ENCODE measurements at regions not wholly inside any gene's neighbourhood (a gene's known extent, or its start where the extent isn't known, plus 50 kb on each side); places are given as distances from the start of the nearest gene placed in this dataset.

DNA sequence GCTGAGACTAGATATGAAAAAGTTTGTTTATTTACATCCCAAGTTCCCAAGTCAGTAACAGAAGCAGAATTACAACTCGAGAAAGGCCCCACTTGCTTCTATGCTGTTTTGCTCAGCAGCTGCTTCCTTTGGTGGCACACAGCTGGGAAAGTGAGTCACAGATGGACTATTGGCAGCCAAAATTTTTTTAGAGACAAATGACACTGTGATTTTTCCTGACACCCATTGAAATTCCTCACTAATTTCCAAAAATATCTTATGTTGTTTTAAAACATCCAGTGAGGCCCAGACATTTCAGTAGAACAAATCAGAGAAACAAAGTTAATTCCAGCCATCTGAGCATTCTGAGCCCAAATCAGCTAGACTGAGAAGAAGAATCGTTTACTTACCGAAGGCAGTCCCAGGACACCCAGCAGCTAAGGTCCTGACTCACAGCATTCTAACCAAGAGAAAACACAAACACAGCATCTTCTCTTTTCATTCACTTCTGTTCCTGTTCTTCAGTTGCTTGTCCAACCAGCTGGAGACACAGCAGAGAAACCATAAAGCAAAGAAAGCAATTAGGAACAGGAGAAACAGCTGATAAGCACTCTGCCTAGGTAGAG lies 188.3 kb downstream of the DAD1 start:
- ChIA-PET CTCF (no interaction called here), POLR2A (ENCODE audit: unreplicated experiment) (interaction anchor here (0.5 kb wide), 1 partner anchor 789 kb away, joined by 5 read pairs; no protein-coding TSS in a partner anchor)
- TF ChIP-seq EZH2 (IDR thresholded peaks at IDR 0.05; ENCODE audit: low read depth): no peak
- TF ChIP-seq, protein P1, sequence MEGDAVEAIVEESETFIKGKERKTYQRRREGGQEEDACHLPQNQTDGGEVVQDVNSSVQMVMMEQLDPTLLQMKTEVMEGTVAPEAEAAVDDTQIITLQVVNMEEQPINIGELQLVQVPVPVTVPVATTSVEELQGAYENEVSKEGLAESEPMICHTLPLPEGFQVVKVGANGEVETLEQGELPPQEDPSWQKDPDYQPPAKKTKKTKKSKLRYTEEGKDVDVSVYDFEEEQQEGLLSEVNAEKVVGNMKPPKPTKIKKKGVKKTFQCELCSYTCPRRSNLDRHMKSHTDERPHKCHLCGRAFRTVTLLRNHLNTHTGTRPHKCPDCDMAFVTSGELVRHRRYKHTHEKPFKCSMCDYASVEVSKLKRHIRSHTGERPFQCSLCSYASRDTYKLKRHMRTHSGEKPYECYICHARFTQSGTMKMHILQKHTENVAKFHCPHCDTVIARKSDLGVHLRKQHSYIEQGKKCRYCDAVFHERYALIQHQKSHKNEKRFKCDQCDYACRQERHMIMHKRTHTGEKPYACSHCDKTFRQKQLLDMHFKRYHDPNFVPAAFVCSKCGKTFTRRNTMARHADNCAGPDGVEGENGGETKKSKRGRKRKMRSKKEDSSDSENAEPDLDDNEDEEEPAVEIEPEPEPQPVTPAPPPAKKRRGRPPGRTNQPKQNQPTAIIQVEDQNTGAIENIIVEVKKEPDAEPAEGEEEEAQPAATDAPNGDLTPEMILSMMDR (conservative IDR thresholded peaks at IDR 0.05): no peak
- Histone ChIP-seq H4K20me1 (ENCODE audit: insufficient read depth) (no peaks in the 10 kb centered on the region), H3K27ac (no peak overlapping the region), H3K36me3 (ENCODE audit: low read depth) (no peaks in the 10 kb centered on the region), H3K9me2 (ENCODE audit: insufficient read depth) (no peaks in the 10 kb centered on the region), H3F3A (ENCODE audit: insufficient read depth, low read depth) (no peaks in the 10 kb centered on the region), H3K4me1 (replicated peaks; ENCODE audit: insufficient read depth) (no peaks in the 10 kb centered on the region), H3K4me3 (no peak overlapping the region), H3K79me2 (ENCODE audit: low read depth) (no peaks in the 10 kb centered on the region), H3K27me3 (ENCODE audit: insufficient read depth, low read depth) (no peaks in the 10 kb centered on the region), H3K9me3 (ENCODE audit: insufficient read depth, low read depth) (no peaks in the 10 kb centered on the region), H2AFZ (no peak overlapping the region), H3K4me2 (no peak overlapping the region)
- no TSS peak for BruUV-seq (replicated peaks)
- no peak for DNase-seq
- intact Hi-C loops (cut with micrococcal nuclease; ENCODE audit: unreplicated experiment): no loop called here

DNA sequence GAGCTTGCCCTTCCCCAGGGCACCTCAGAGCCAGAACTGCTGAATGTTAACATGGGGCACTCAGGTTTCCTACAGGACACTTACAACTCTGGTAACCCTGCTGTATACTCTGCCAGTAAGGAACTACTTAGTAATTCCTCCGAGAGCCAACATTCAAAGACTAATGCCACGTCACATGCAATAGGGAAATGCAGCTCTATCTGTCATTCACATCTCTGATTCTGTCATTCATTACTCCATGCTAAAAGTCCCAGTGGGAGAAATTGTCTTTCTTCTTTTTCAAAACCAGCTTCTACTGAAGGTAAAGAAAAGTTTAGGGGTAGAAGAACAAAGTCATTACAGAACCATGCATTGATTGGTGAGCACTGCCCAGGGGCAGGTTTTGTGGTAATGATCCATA lies 189.2 kb downstream of the DAD1 start:
- no peaks in the 10 kb centered on the region for H4K20me1 ChIP-seq (ENCODE audit: insufficient read depth)
- H3K9me3 ChIP-seq (ENCODE audit: insufficient read depth, low read depth): no peaks in the 10 kb centered on the region
- no peak overlapping the region for H3K27ac ChIP-seq
- no peaks in the 10 kb centered on the region for H3F3A ChIP-seq (ENCODE audit: insufficient read depth, low read depth)
- DNase-seq: no peak
- CTCF ChIA-PET: no interaction called here
- no peak overlapping the region for H2AFZ ChIP-seq
- H3K27me3 ChIP-seq (ENCODE audit: insufficient read depth, low read depth): no peaks in the 10 kb centered on the region
- no TSS peak for BruUV-seq (replicated peaks)
- no peaks in the 10 kb centered on the region for H3K9me2 ChIP-seq (ENCODE audit: insufficient read depth)
- TF ChIP-seq EZH2 (IDR thresholded peaks at IDR 0.05; ENCODE audit: low read depth): no peak
- TF ChIP-seq, protein P1 (conservative IDR thresholded peaks at IDR 0.05): no peak
- intact Hi-C loops (cut with micrococcal nuclease; ENCODE audit: unreplicated experiment): no loop called here
- POLR2A ChIA-PET (ENCODE audit: unreplicated experiment): no interaction called here
- no peaks in the 10 kb centered on the region for H3K79me2 ChIP-seq (ENCODE audit: low read depth)
- H3K4me2 ChIP-seq: no peak overlapping the region
- no peaks in the 10 kb centered on the region for H3K4me1 ChIP-seq (replicated peaks; ENCODE audit: insufficient read depth)
- H3K4me3 ChIP-seq: no peak overlapping the region
- H3K36me3 ChIP-seq (ENCODE audit: low read depth): no peaks in the 10 kb centered on the region

DNA sequence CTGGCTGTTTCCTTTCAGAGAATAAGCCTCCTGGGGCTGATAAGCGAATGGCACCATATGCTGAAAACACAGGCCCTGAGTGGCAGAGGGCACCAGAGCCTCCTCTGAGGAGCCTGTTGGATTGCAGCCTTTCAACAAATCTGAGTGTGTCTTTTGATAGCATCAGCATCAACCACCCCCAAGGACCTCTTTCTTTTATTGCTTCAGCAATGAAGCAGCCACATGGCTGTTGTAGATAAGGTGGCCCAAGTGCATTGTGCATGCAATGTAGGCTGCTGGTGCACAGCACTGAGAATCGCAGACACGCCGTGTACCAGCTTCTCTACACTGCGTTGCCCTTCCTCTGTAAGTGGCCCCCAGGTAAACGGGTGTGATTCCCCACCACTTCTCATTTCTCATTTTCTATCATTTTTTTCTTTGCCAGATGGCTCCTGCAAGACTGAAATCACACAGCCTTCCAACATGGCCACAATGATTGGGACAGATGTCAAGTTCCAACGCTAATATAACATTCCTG lies 191.7 kb downstream of the DAD1 start:
- H3K36me3 ChIP-seq (ENCODE audit: low read depth): no peaks in the 10 kb centered on the region
- no TSS peak for BruUV-seq (replicated peaks)
- peaks cover 6% of the 10 kb centered on the region; the same call in 1 of the 2 replicates for H3F3A ChIP-seq (ENCODE audit: insufficient read depth, low read depth)
- peaks cover 2% of the 10 kb centered on the region for H3K4me1 ChIP-seq (replicated peaks; ENCODE audit: insufficient read depth)
- H4K20me1 ChIP-seq (ENCODE audit: insufficient read depth): no peaks in the 10 kb centered on the region
- no peak overlapping the region for H3K4me3 ChIP-seq
- DNase-seq: no peak
- intact Hi-C loops (cut with micrococcal nuclease; ENCODE audit: unreplicated experiment): no loop called here
- TF ChIP-seq, protein P1 (conservative IDR thresholded peaks at IDR 0.05): no peak
- no peak for TF ChIP-seq EZH2 (IDR thresholded peaks at IDR 0.05; ENCODE audit: low read depth)
- no peak overlapping the region for H3K4me2 ChIP-seq
- ChIA-PET CTCF (no interaction called here), POLR2A (ENCODE audit: unreplicated experiment) (no interaction called here)
- H3K27ac ChIP-seq: no peak overlapping the region
- no peaks in the 10 kb centered on the region for H3K27me3 ChIP-seq (ENCODE audit: insufficient read depth, low read depth)
- no peaks in the 10 kb centered on the region for H3K79me2 ChIP-seq (ENCODE audit: low read depth)
- H3K9me3 ChIP-seq (ENCODE audit: insufficient read depth, low read depth): no peaks in the 10 kb centered on the region
- no peak overlapping the region for H2AFZ ChIP-seq
- no peaks in the 10 kb centered on the region for H3K9me2 ChIP-seq (ENCODE audit: insufficient read depth)

Measured in PC-9 (cell line).